Muscle of leg (tissue), 3 donors: ENCODE measurements at regions not wholly inside any gene's neighbourhood (a gene's known extent, or its start where the extent isn't known, plus 50 kb on each side); places are given as distances from the start of the nearest gene placed in this dataset.

ENCODE experiments used
- DNase-seq: peaks from one replicate; pipeline ENCODE4 v3.0.0; 2013
- H3K27ac ChIP-seq: one replicate; pipeline ENCODE4 v1.5.1; 2013; ENCODE audit warnings: mild to moderate bottlenecking, low read length, control low read depth
- H3K27me3 ChIP-seq: one replicate; pipeline ENCODE4 v1.6.1; 2013; ENCODE audit warnings: low read length; ENCODE audit not compliant: control insufficient read depth, insufficient read depth
- H3K36me3 ChIP-seq: one replicate; pipeline ENCODE4 v1.6.1; 2013; ENCODE audit warnings: low read length; ENCODE audit not compliant: control insufficient read depth, insufficient read depth
- H3K4me1 ChIP-seq: one replicate; pipeline ENCODE4 v1.6.1; 2013; ENCODE audit warnings: low read length; ENCODE audit not compliant: control insufficient read depth, insufficient read depth
- H3K4me3 ChIP-seq: one replicate; pipeline ENCODE4 v1.5.1; 2013; ENCODE audit warnings: low read length, control low read depth
- H3K9me3 ChIP-seq: replicated peaks from 2 replicates; pipeline ENCODE4 v1.6.1; 2013; ENCODE audit warnings: low read depth, low read length; ENCODE audit not compliant: control insufficient read depth
- WGBS: methylation state at CpG from one replicate; pipeline ENCODE4 v1.1.5; 2013; ENCODE audit warnings: missing lambda C conversion rate; ENCODE audit not compliant: insufficient coverage; 5-methylcytosine and 5-hydroxymethylcytosine counted together

DNA sequence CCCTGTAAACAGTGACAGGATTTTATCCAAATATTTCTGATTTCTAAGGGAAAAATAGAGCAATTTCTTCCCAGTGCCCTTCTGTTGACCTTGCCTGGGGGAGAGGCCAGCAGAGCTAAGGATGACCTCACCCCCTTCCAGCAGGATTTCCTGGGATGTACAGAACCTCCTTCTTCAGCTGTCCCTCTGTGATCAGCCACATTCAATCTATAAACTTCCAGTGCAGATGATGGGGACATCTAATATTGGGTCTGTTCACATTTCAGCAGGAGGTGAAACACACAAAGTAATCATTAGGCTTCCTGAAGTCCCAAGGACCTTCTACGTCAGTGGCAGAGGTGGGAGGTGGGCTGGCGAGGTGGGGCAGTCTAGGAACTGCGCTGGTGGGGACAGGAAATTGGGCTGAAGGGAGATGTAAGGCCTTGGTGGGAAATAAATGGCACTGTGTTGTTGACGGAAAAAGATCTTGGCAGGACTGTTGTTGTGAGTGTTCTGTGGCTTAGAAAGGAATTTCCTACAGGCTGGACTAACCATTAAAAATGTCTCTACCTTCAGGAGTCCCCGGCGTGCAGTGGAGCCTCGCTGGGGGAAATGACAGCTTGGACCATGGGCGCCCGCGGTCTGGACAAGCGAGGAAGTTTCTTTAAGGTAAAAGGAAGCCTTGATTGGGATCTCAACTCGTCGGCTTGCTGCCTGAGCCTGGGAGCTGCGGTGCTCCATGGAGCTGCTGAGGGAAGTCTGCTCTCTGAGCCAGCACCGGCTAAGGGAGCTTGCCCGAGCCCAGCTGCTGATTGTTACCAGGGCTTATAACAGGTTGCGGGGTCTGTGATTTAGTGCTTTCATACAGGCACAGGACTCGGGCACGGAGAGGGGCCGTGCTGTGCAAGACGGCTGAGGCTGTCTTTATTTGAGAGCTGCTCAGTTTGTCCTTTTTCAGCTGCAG lies 127.9 kb upstream of the NAA20 start:
- peaks cover 9% of the 10 kb centered on the region for H3K36me3 ChIP-seq
- no peaks in the 10 kb centered on the region for H3K27me3 ChIP-seq
- DNase-seq, result peak; percentile 89
- H3K4me3 ChIP-seq, result peak overlapping the region; percentile 37
- H3K27ac ChIP-seq, result peak overlapping the region; percentile 92
- 5% methylated on average over 18 of the region's 21 CpGs for WGBS
- peaks cover 38% of the 10 kb centered on the region for H3K4me1 ChIP-seq
- H3K9me3 ChIP-seq, result peaks cover 2% of the 10 kb centered on the region

DNA sequence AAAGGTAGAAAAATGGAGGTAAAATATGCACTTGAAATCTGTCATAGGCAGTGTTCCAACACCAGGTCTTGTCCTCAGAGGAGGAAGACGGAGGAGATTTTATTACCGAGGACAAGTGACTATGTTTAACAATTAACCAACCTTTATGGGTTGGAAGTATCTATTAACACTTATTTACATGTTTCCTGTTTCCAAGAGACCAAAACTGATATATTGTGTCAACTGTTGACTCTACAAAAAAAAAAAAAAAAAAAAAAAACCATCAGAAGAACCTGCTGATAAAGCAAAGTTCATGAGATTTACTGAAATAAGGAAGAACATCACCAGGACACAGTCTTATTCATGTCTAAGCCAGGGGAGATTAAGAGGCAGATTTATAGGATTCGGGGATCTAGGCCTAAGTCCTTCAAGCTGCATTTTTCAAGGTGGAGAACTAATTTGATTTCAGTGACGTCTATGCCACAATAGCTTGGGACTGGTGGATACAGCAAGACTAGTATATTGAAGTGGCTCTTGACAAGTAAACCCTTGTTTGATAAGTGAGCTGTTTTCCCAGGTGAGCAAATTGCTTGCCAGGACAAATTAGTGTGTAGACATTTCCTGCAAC lies 126.6 kb upstream of the NAA20 start:
- H3K27ac ChIP-seq, result peak overlapping the region; percentile 92
- H3K4me1 ChIP-seq, result peaks cover 38% of the 10 kb centered on the region
- 50% methylated on average over 1 of the region's 4 CpGs for whole genome bisulfite sequencing
- H3K4me3 ChIP-seq, result no peak overlapping the region
- no peak for DNase-seq
- peaks cover 16% of the 10 kb centered on the region for H3K36me3 ChIP-seq
- no peaks in the 10 kb centered on the region for H3K27me3 ChIP-seq
- peaks cover 2% of the 10 kb centered on the region for H3K9me3 ChIP-seq

DNA sequence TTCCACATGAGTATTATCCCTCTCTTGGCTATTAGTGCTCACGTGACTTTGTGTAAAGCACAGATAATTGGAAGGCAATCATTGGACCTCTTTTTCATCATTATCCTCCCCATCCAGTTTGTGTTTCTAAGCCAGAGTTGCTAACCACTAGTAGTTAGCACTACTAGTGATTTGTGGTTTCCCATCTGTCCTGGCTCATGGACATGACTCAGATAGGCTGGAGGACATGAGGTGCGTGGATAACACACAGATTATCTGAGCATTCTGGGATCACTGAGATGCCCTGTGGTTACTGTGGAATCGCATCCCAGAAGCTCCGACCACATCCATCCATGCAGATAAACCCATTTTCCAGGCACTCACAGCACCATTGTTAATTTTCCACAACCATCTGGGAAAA lies 123.8 kb upstream of the NAA20 start:
- H3K4me3 ChIP-seq, result no peak overlapping the region
- H3K4me1 ChIP-seq, result peaks cover 15% of the 10 kb centered on the region
- no peak for DNase-seq
- H3K27ac ChIP-seq, result no peak overlapping the region
- 100% methylated on average over 1 of the region's 4 CpGs for WGBS
- no peaks in the 10 kb centered on the region for H3K27me3 ChIP-seq
- peaks cover 23% of the 10 kb centered on the region for H3K36me3 ChIP-seq
- peaks cover 7% of the 10 kb centered on the region for H3K9me3 ChIP-seq

DNA sequence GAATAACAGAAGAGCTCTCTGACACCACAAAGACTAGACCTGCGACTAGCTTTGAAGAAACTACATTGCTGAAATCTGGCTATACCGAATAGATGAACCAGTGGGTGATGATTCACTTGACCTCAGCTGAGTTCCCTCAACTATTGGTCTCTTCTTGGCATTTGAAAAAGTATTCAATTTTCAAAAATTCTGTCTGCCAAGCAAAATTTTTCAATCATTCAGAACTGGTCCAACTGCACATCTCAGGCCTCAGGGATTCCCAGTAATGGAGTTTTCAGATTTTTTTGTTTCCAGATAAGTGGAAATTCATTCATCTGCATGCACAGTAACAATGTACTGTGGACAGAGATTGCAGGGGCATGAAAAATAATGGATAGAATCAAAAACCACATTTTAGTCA lies 121.4 kb upstream of the NAA20 start:
- DNase-seq, result no peak
- no peaks in the 10 kb centered on the region for H3K27me3 ChIP-seq
- WGBS, result 100% methylated on average over 1 of the region's 2 CpGs

DNA sequence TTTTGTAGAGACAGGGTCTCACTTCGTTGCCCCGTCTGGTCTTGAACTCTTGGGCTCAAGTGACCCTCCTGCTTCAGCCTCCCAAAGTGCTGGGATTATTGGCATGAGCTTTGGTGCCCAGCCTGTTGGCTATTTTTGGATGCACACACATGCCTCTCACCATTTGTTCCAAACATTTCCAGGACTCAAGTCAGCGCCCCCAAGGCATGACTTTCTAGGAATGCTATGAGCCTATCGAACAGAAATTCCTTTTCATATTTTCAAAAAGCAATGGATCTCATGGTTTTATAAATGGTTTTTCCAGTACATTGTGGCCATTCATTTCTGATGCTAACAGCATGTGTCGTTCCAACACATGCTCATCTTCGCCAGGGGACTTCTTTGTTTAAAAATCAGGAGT lies 119.3 kb upstream of the NAA20 start:
- no peak overlapping the region for H3K27ac ChIP-seq
- 95% methylated on average over 4 of the region's 6 CpGs for WGBS
- H3K4me3 ChIP-seq, result no peak overlapping the region
- peaks cover 18% of the 10 kb centered on the region for H3K9me3 ChIP-seq
- H3K36me3 ChIP-seq, result peaks cover 28% of the 10 kb centered on the region
- H3K27me3 ChIP-seq, result no peaks in the 10 kb centered on the region
- no peaks in the 10 kb centered on the region for H3K4me1 ChIP-seq
- no peak for DNase-seq

More for the DNA sequence above, 121.4 kb upstream of the NAA20 start:
- Histone ChIP-seq H3K4me1 (no peaks in the 10 kb centered on the region), H3K9me3 (peaks cover 20% of the 10 kb centered on the region), H3K27ac (no peak overlapping the region), H3K4me3 (no peak overlapping the region), H3K36me3 (peaks cover 27% of the 10 kb centered on the region)

DNA sequence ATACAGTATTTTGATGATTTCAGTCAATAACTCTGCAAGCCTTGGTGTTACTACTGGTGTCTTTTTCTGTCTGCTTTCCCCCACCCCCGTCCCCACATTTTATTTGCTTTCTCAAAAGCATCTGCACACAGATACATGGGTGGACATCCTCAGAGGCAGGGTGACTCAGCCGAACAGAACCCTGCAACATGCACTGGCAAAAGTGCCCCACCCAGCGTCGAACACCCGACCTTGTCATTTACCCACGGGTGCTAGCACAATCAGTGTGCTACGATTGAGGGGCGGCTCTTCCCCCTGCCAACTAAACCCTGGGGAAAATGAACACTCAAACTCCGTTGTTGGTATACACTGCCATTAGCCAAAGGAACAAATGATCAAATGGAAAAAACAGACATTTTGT lies 115.9 kb upstream of the NAA20 start:
- peaks cover 3% of the 10 kb centered on the region for H3K4me1 ChIP-seq
- peaks cover 14% of the 10 kb centered on the region for H3K36me3 ChIP-seq
- DNase-seq, result no peak
- no peak overlapping the region for H3K4me3 ChIP-seq
- WGBS, result 86% methylated on average over 4 of the region's 9 CpGs
- no peak overlapping the region for H3K27ac ChIP-seq
- H3K9me3 ChIP-seq, result peaks cover 18% of the 10 kb centered on the region
- no peaks in the 10 kb centered on the region for H3K27me3 ChIP-seq

DNA sequence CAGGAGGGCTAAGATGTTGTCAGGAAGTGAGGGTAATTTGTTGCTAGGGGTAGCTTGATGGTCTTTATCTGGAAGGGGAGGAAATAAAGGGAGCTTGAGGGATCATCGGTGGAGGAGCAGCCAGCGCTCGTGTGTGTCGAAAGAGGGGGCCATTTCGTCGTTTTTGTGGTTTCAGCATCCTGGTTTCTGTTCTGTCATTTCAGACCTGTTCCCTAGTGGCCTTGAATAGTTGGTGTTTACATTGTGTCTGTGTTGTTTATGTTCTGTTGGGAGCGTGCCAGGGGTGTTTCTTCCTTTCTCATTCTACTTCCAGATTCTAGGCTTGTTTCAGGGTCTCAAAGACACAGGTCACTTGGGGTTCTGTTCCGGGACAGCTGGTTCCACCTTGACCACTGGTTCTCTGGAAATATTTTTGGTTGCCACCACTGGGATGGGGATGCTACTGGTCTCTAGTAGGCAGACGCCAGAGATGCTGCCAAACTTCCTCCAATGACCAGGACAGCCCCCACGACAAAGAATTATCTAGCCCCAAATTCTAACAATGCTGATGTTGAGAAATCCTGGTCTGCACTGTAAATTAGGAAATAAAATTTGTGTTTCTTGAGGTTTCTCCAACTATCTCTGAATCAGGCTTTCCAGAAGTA lies 113.9 kb upstream of the NAA20 start:
- peaks cover 11% of the 10 kb centered on the region for H3K36me3 ChIP-seq
- no peak overlapping the region for H3K4me3 ChIP-seq
- H3K27ac ChIP-seq, result peak overlapping the region; percentile 17
- peak; percentile 79 for DNase-seq
- H3K27me3 ChIP-seq, result no peaks in the 10 kb centered on the region
- WGBS, result 23% methylated on average over 5 of the region's 10 CpGs
- H3K9me3 ChIP-seq, result peaks cover 13% of the 10 kb centered on the region
- peaks cover 3% of the 10 kb centered on the region for H3K4me1 ChIP-seq

DNA sequence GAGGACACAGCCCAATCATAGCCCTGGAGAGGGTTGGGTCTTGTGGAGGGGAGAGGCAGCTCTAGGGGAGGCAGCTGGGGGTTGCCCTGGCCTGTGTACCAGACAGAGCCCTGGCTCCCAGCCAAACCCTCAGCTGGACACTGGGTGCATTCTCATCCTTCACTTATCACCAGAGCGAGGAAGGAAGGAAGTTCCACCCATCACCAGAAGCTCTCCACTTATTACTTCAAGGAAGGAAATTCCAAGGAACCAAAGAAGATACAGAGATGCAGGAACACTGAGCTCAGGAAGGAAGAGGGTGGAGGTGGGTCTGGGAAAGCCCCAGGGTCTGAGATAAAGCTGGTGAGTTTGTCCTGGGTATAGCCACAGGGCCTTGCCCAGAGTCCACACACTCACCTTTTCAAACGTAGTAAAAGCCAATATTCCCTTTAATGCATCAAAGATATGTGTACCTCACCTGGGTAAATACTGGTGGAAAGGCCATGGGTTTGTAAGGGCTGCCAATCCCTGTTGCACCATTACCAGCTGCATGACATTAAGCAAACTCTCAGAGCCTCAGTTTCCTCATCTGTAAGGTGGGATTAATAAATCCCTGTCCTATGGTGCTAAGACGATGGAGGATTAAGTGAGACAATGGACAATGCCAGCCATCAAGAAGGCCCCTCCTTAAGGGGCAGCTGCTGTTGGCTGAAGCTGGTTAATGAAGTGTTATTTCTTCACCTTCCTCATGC lies 109.7 kb upstream of the NAA20 start:
- peaks cover 4% of the 10 kb centered on the region for H3K36me3 ChIP-seq
- H3K9me3 ChIP-seq, result no peaks in the 10 kb centered on the region
- H3K4me1 ChIP-seq, result peaks cover 6% of the 10 kb centered on the region
- no peak overlapping the region for H3K4me3 ChIP-seq
- H3K27me3 ChIP-seq, result no peaks in the 10 kb centered on the region
- H3K27ac ChIP-seq, result no peak overlapping the region
- DNase-seq, result no peak
- WGBS, result no CpG with 5 or more reads among the region's 3 CpGs

DNA sequence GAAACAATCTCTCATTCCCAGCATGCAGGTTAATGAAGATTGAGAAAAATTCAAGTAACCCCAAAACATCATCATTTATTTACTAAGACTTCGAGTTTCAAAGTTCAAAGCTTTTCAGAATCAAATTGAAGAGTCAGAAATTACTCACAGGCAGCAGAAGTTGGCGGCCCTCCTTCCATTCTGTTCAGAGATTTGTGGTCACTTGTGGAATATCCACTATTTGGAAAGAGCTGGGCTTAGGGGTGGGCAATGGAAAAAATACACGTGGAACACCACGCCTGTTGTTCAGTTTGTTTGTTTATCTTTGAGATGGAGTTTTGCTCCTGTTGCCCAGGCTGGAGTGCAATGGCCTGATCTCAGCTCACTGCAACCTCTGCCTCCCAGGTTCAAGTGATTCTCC lies 108.6 kb upstream of the NAA20 start:
- H3K9me3 ChIP-seq, result no peaks in the 10 kb centered on the region
- no peak for DNase-seq
- H3K4me1 ChIP-seq, result peaks cover 3% of the 10 kb centered on the region

More for the DNA sequence above, 108.6 kb upstream of the NAA20 start:
- WGBS, result 79% methylated on average over 2 of the region's 4 CpGs
- Histone ChIP-seq H3K27me3 (no peaks in the 10 kb centered on the region), H3K4me3 (no peak overlapping the region), H3K36me3 (peaks cover 4% of the 10 kb centered on the region), H3K27ac (no peak overlapping the region)
